ENCODE measurements at regions not wholly inside any gene's neighbourhood (a gene's known extent, or its start where the extent isn't known, plus 50 kb on each side); places are given as distances from the start of the nearest gene placed in this dataset.
"Not testable (repeated sequence)": the region's sequence is repeated elsewhere in the genome, so short reads cannot be mapped to it uniquely, and the experiment has no call there.

GRCh38 chr10:71087622-71088021 lies 124.7 kb upstream of the UNC5B start:
- H3K4me3 ChIP-seq (ENCODE audit: control insufficient read depth in 2 of 3, extremely low read depth in 1 of 3, insufficient read depth in 2 of 3, low read depth in 1 of 3, low read length in 3 of 3) = no peak overlapping the region
- H3K27me3 ChIP-seq (ENCODE audit: control insufficient read depth, extremely low read depth, insufficient read depth, low read length) = peaks cover 15% of the 10 kb centered on the region
- H3K9ac ChIP-seq (ENCODE audit: control insufficient read depth, extremely low read depth, insufficient read depth, low read length) = no peak overlapping the region
- no peaks in the 10 kb centered on the region for H3K79me2 ChIP-seq (ENCODE audit: control insufficient read depth, insufficient read depth, low read length)
- no peak overlapping the region for H3K4me2 ChIP-seq (ENCODE audit: control insufficient read depth, extremely low read depth, insufficient read depth, low read depth, low read length)
- no peak overlapping the region for H2AFZ ChIP-seq (ENCODE audit: control insufficient read depth, low read length)
- dilution Hi-C loops (cut with MboI; ENCODE audit: extremely low pct_ligation_motif_present, low sequenced_read_pairs) = no loop called here
- no peak for DNase-seq (ENCODE audit: low read depth, low spot score)
- no peaks in the 10 kb centered on the region for H3K4me1 ChIP-seq (ENCODE audit: control insufficient read depth, extremely low read depth, insufficient read depth, low read length)
- H3K36me3 ChIP-seq (ENCODE audit: control insufficient read depth in 2 of 2, extremely low read depth in 1 of 2, insufficient read depth in 2 of 2, low read length in 2 of 2) = no peaks in the 10 kb centered on the region
- no peak overlapping the region for H3K27ac ChIP-seq (ENCODE audit: control insufficient read depth, insufficient read depth, low read length)
- FAIRE-seq = no peak
- H3K9me1 ChIP-seq (ENCODE audit: control insufficient read depth, extremely low read depth, insufficient read depth, low read length) = no peaks in the 10 kb centered on the region
- H4K20me1 ChIP-seq (ENCODE audit: control insufficient read depth, extremely low read depth, insufficient read depth, low read length) = no peaks in the 10 kb centered on the region
- H3K9me3 ChIP-seq (ENCODE audit: control insufficient read depth, low read depth, low read length) = no peaks in the 10 kb centered on the region
- TF ChIP-seq CTCF (optimal IDR thresholded peaks at IDR 0.05 in 1 of 3, IDR thresholded peaks at IDR 0.05 in 1 of 3, conservative IDR thresholded peaks at IDR 0.05 in 1 of 3; ENCODE audit: extremely low read depth in 1 of 3, insufficient read depth in 2 of 3, low read length in 3 of 3) (no peak), EZH2 (IDR thresholded peaks at IDR 0.05; ENCODE audit: low read length) (no peak)

- Histone ChIP-seq H2AFZ (ENCODE audit: control insufficient read depth, low read length) (no peak overlapping the region), H3K27ac (ENCODE audit: control insufficient read depth, insufficient read depth, low read length) (no peak overlapping the region), H3K79me2 (ENCODE audit: control insufficient read depth, insufficient read depth, low read length) (no peaks in the 10 kb centered on the region), H3K4me3 (ENCODE audit: control insufficient read depth in 2 of 3, extremely low read depth in 1 of 3, insufficient read depth in 2 of 3, low read depth in 1 of 3, low read length in 3 of 3) (no peak overlapping the region), H3K9me3 (ENCODE audit: control insufficient read depth, low read depth, low read length) (no peaks in the 10 kb centered on the region), H3K4me1 (ENCODE audit: control insufficient read depth, extremely low read depth, insufficient read depth, low read length) (no peaks in the 10 kb centered on the region), H3K9ac (ENCODE audit: control insufficient read depth, extremely low read depth, insufficient read depth, low read length) (no peak overlapping the region), H3K9me1 (ENCODE audit: control insufficient read depth, extremely low read depth, insufficient read depth, low read length) (no peaks in the 10 kb centered on the region), H4K20me1 (ENCODE audit: control insufficient read depth, extremely low read depth, insufficient read depth, low read length) (no peaks in the 10 kb centered on the region), H3K4me2 (ENCODE audit: control insufficient read depth, extremely low read depth, insufficient read depth, low read depth, low read length) (no peak overlapping the region), H3K36me3 (ENCODE audit: control insufficient read depth in 2 of 2, extremely low read depth in 1 of 2, insufficient read depth in 2 of 2, low read length in 2 of 2) (no peaks in the 10 kb centered on the region), H3K27me3 (ENCODE audit: control insufficient read depth, extremely low read depth, insufficient read depth, low read length) (peaks cover 15% of the 10 kb centered on the region)
- FAIRE-seq = no peak
- TF ChIP-seq EZH2 (IDR thresholded peaks at IDR 0.05; ENCODE audit: low read length) = no peak
- TF ChIP-seq CTCF (optimal IDR thresholded peaks at IDR 0.05 in 1 of 3, IDR thresholded peaks at IDR 0.05 in 1 of 3, conservative IDR thresholded peaks at IDR 0.05 in 1 of 3; ENCODE audit: extremely low read depth in 1 of 3, insufficient read depth in 2 of 3, low read length in 3 of 3) = no peak
- dilution Hi-C loops (cut with MboI; ENCODE audit: extremely low pct_ligation_motif_present, low sequenced_read_pairs) = no loop called here
- DNase-seq (ENCODE audit: low read depth, low spot score) = no peak
These were observed 124.3 kb upstream of the UNC5B start for GRCh38 chr10:71088054-71088453.

GRCh38 chr10:71088578-71088977 lies 123.8 kb upstream of the UNC5B start:
- H3K9me1 ChIP-seq (ENCODE audit: control insufficient read depth, extremely low read depth, insufficient read depth, low read length); DNase-seq (ENCODE audit: low read depth, low spot score); H3K9ac ChIP-seq (ENCODE audit: control insufficient read depth, extremely low read depth, insufficient read depth, low read length); H3K36me3 ChIP-seq (ENCODE audit: control insufficient read depth in 2 of 2, extremely low read depth in 1 of 2, insufficient read depth in 2 of 2, low read length in 2 of 2); H4K20me1 ChIP-seq (ENCODE audit: control insufficient read depth, extremely low read depth, insufficient read depth, low read length); dilution Hi-C loops (cut with MboI; ENCODE audit: extremely low pct_ligation_motif_present, low sequenced_read_pairs); FAIRE-seq; H2AFZ ChIP-seq (ENCODE audit: control insufficient read depth, low read length); H3K4me3 ChIP-seq (ENCODE audit: control insufficient read depth in 2 of 3, extremely low read depth in 1 of 3, insufficient read depth in 2 of 3, low read depth in 1 of 3, low read length in 3 of 3); H3K4me1 ChIP-seq (ENCODE audit: control insufficient read depth, extremely low read depth, insufficient read depth, low read length); H3K27ac ChIP-seq (ENCODE audit: control insufficient read depth, insufficient read depth, low read length); H3K79me2 ChIP-seq (ENCODE audit: control insufficient read depth, insufficient read depth, low read length); H3K4me2 ChIP-seq (ENCODE audit: control insufficient read depth, extremely low read depth, insufficient read depth, low read depth, low read length); H3K9me3 ChIP-seq (ENCODE audit: control insufficient read depth, low read depth, low read length): not testable (repeated sequence)
- peaks cover 15% of the 10 kb centered on the region for H3K27me3 ChIP-seq (ENCODE audit: control insufficient read depth, extremely low read depth, insufficient read depth, low read length)

Data from keratinocyte (primary cell).